Neuronal stem cell (in vitro differentiated cells): ENCODE measurements at regions not wholly inside any gene's neighbourhood (a gene's known extent, or its start where the extent isn't known, plus 50 kb on each side); places are given as distances from the start of the nearest gene placed in this dataset.
A peak's percentile ranks its signal among the peaks of the same experiment; 100 is the strongest.

Source experiments
- DNase-seq: peaks from one replicate; pipeline ENCODE4 v3.0.0-alpha.2; 2013; ENCODE audit warnings: low spot score
- H2AFZ ChIP-seq: one replicate; pipeline ENCODE4 v1.6.1; 2013; ENCODE audit warnings: mild to moderate bottlenecking, low read length, inconsistent platforms
- H2AK5ac ChIP-seq: 2 replicates; pipeline ENCODE4 v1.6.1; 2013; ENCODE audit warnings: low read depth, mild to moderate bottlenecking, inconsistent platforms, low read length, moderate library complexity, mixed read lengths
- H2BK120ac ChIP-seq: 2 replicates; pipeline ENCODE4 v1.6.1; 2013; ENCODE audit warnings: low read depth, mild to moderate bottlenecking, inconsistent platforms, low read length, moderate library complexity, mixed read lengths
- H2BK12ac ChIP-seq: one replicate; pipeline ENCODE4 v1.6.1; 2013; ENCODE audit warnings: low read length, inconsistent platforms
- H2BK15ac ChIP-seq: 2 replicates; pipeline ENCODE4 v1.6.1; 2013; ENCODE audit warnings: mild to moderate bottlenecking, low read length, inconsistent platforms, mixed read lengths
- H2BK5ac ChIP-seq: one replicate; pipeline ENCODE4 v1.6.1; 2013; ENCODE audit warnings: inconsistent platforms, mild to moderate bottlenecking, low read length, moderate library complexity
- H3K14ac ChIP-seq: one replicate; pipeline ENCODE4 v1.6.1; 2013; ENCODE audit warnings: low read length, inconsistent platforms
- H3K18ac ChIP-seq: 2 replicates; pipeline ENCODE4 v1.6.1; 2013; ENCODE audit warnings: low read length, inconsistent platforms
- H3K23ac ChIP-seq: 2 replicates; pipeline ENCODE4 v1.6.1; 2013; ENCODE audit warnings: low read depth, mild to moderate bottlenecking, mixed read lengths, low read length, inconsistent platforms; ENCODE audit not compliant: poor library complexity
- H3K27ac ChIP-seq: replicated peaks from 3 replicates; pipeline ENCODE4 v1.5.1; 2013; ENCODE audit warnings: low read length, inconsistent platforms
- H3K27me3 ChIP-seq, 3 experiments: 2 replicates each; pipeline ENCODE4 v1.6.1; 2013; ENCODE audit warnings: low read length in 3 of 3, mild to moderate bottlenecking in 2 of 3, inconsistent platforms in 1 of 3, low read depth in 1 of 3, mixed read lengths in 1 of 3, moderate library complexity in 1 of 3; ENCODE audit not compliant: control insufficient read depth in 3 of 3, insufficient read depth in 3 of 3
- H3K36me3 ChIP-seq, 2 donors: replicated peaks in 1 of 2; 2 replicates each; pipeline ENCODE4 v1.6.1; 2013; ENCODE audit warnings: low read length in 2 of 2; ENCODE audit not compliant: control insufficient read depth in 2 of 2, insufficient read depth in 2 of 2
- H3K4ac ChIP-seq: 2 replicates; pipeline ENCODE4 v1.6.1; 2013; ENCODE audit warnings: inconsistent platforms, mild to moderate bottlenecking, low read length, moderate library complexity
- H3K4me1 ChIP-seq, 2 donors: 1 replicate in 1 of 2; 2 replicates in 1 of 2; pipeline ENCODE4 v1.6.1; 2013; ENCODE audit warnings: low read length in 2 of 2, low read depth in 1 of 2; ENCODE audit not compliant: control insufficient read depth in 2 of 2, insufficient read depth in 1 of 2
- H3K4me2 ChIP-seq: one replicate; pipeline ENCODE4 v1.6.1; 2013; ENCODE audit warnings: mild to moderate bottlenecking, low read length, inconsistent platforms; ENCODE audit not compliant: insufficient read depth, poor library complexity, severe bottlenecking
- H3K4me3 ChIP-seq, 2 donors: 2 replicates each; pipeline ENCODE4 v1.5.1; 2013; ENCODE audit warnings: low read length in 2 of 2, mild to moderate bottlenecking in 2 of 2, inconsistent platforms in 1 of 2, moderate library complexity in 1 of 2
- H3K79me1 ChIP-seq: one replicate; pipeline ENCODE4 v1.6.1; 2013; ENCODE audit warnings: low read depth, mild to moderate bottlenecking, inconsistent platforms, low read length, moderate library complexity
- H3K9ac ChIP-seq: one replicate; pipeline ENCODE4 v1.6.1; 2013; ENCODE audit warnings: mild to moderate bottlenecking, low read depth, low read length, inconsistent platforms; ENCODE audit not compliant: poor library complexity
- H3K9me3 ChIP-seq, 2 donors: replicated peaks in 1 of 2; 2 replicates each; pipeline versions ENCODE3 to v1.6.1; 2013; ENCODE audit warnings: low read length in 2 of 2, mild to moderate bottlenecking in 2 of 2, inconsistent platforms in 1 of 2, low read depth in 1 of 2, mixed read lengths in 1 of 2, moderate library complexity in 1 of 2; ENCODE audit not compliant: control insufficient read depth in 2 of 2, insufficient read depth in 1 of 2
- H4K8ac ChIP-seq: one replicate; pipeline ENCODE4 v1.6.1; 2013; ENCODE audit warnings: low read depth, mild to moderate bottlenecking, inconsistent platforms, low read length, moderate library complexity
- H4K91ac ChIP-seq: one replicate; pipeline ENCODE4 v1.6.1; 2013; ENCODE audit warnings: low read length, low read depth, mild to moderate bottlenecking, inconsistent platforms; ENCODE audit not compliant: poor library complexity
- WGBS, 2 donors: extraction: QIAGEN DNeasy Blood & Tissue Kit; methylation state at CpG; one replicate each; pipeline ENCODE4 v1.1.7; 2013; ENCODE audit warnings: missing lambda C conversion rate in 2 of 2, mixed read lengths in 1 of 2; ENCODE audit not compliant: insufficient read length in 2 of 2, insufficient replicate concordance in 1 of 2; ENCODE audit errors: extremely low coverage in 2 of 2; 5-methylcytosine and 5-hydroxymethylcytosine counted together

- H3K9ac ChIP-seq: no peak overlapping the region
- no peak overlapping the region for H3K18ac ChIP-seq
- H2BK15ac ChIP-seq: no peak overlapping the region
- H3K4me3 ChIP-seq: no peak overlapping the region
- no peak overlapping the region for H3K27ac ChIP-seq
- H3K9me3 ChIP-seq: no peaks in the 10 kb centered on the region
- H4K8ac ChIP-seq: no peak overlapping the region
- H3K14ac ChIP-seq: no peak overlapping the region
- no peak overlapping the region for H3K4me2 ChIP-seq
- WGBS, 2 donors: 100% methylated on average over 1 of the region's 2 CpGs; no CpG with 5 or more reads in 1 of the 2 donors
- H2BK120ac ChIP-seq: no peak overlapping the region
- H2AK5ac ChIP-seq: no peak overlapping the region
- H3K23ac ChIP-seq: no peak overlapping the region
- no peak overlapping the region for H2AFZ ChIP-seq
- H3K36me3 ChIP-seq: no peaks in the 10 kb centered on the region
- no peak overlapping the region for H4K91ac ChIP-seq
- H2BK12ac ChIP-seq: no peak overlapping the region
- no peaks in the 10 kb centered on the region for H3K4me1 ChIP-seq
- H3K79me1 ChIP-seq: no peaks in the 10 kb centered on the region
- no peak for DNase-seq
- H3K27me3 ChIP-seq: no peaks in the 10 kb centered on the region
- H2BK5ac ChIP-seq: no peak overlapping the region
- H3K4ac ChIP-seq: no peak overlapping the region
Observed at GRCh38 chr5:18802336-18802735, 1168.1 kb downstream of the TAF11L14 start.

DNA sequence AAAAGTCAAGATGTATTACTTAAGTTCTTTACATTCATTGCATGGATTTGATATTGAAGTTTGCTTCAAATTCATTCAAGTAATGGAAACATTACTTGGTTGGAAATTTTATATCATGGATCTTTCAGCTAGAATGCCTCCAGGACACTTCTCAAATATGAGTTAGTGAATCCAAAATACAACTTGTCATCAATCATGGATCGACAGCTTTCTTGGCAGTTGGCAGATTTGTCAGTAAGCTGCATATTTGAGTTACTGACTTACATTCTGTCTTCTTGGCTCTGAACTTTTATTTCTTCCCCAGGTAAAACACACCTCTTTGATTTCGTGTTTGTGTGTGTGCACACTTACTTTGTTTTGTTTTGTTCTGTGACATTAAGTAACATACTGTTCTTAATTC lies 1171.1 kb downstream of the TAF11L14 start:
- H3K36me3 ChIP-seq: no peaks in the 10 kb centered on the region
- no peak overlapping the region for H2BK120ac ChIP-seq
- no peak overlapping the region for H2AFZ ChIP-seq
- H3K27me3 ChIP-seq: no peaks in the 10 kb centered on the region
- no peak overlapping the region for H3K14ac ChIP-seq
- H3K4ac ChIP-seq: no peak overlapping the region
- H3K4me3 ChIP-seq: no peak overlapping the region
- H3K79me1 ChIP-seq: no peaks in the 10 kb centered on the region
- H4K8ac ChIP-seq: no peak overlapping the region
- no peak overlapping the region for H3K9ac ChIP-seq
- H2BK12ac ChIP-seq: no peak overlapping the region
- DNase-seq: no peak
- H3K9me3 ChIP-seq: no peaks in the 10 kb centered on the region
- no peak overlapping the region for H3K23ac ChIP-seq
- no peak overlapping the region for H3K27ac ChIP-seq
- no peak overlapping the region for H2BK15ac ChIP-seq
- WGBS, 2 donors: no CpG with 5 or more reads among the region's 2 CpGs
- H3K18ac ChIP-seq: no peak overlapping the region
- H2BK5ac ChIP-seq: no peak overlapping the region
- H4K91ac ChIP-seq: no peak overlapping the region
- H2AK5ac ChIP-seq: no peak overlapping the region
- H3K4me1 ChIP-seq: no peaks in the 10 kb centered on the region
- no peak overlapping the region for H3K4me2 ChIP-seq

- no peak overlapping the region for H2BK120ac ChIP-seq
- no peak overlapping the region for H3K4ac ChIP-seq
- no peak overlapping the region for H3K4me3 ChIP-seq
- no peak overlapping the region for H2AFZ ChIP-seq
- H3K27me3 ChIP-seq: no peaks in the 10 kb centered on the region
- no peak overlapping the region for H3K9ac ChIP-seq
- no peaks in the 10 kb centered on the region for H3K9me3 ChIP-seq
- no peak overlapping the region for H3K27ac ChIP-seq
- H3K4me1 ChIP-seq: no peaks in the 10 kb centered on the region
- H2BK12ac ChIP-seq: no peak overlapping the region
- H2BK5ac ChIP-seq: no peak overlapping the region
- H3K79me1 ChIP-seq: no peaks in the 10 kb centered on the region
- H2AK5ac ChIP-seq: no peak overlapping the region
- H3K14ac ChIP-seq: no peak overlapping the region
- H4K8ac ChIP-seq: no peak overlapping the region
- no peak overlapping the region for H3K23ac ChIP-seq
- H4K91ac ChIP-seq: no peak overlapping the region
- no peaks in the 10 kb centered on the region for H3K36me3 ChIP-seq
- DNase-seq: no peak
- H2BK15ac ChIP-seq: no peak overlapping the region
- WGBS, 2 donors: no CpG with 5 or more reads among the region's 10 CpGs
- H3K18ac ChIP-seq: no peak overlapping the region
- H3K4me2 ChIP-seq: no peak overlapping the region
Observed at GRCh38 chr5:18807256-18808149, 1173.2 kb downstream of the TAF11L14 start.

DNA sequence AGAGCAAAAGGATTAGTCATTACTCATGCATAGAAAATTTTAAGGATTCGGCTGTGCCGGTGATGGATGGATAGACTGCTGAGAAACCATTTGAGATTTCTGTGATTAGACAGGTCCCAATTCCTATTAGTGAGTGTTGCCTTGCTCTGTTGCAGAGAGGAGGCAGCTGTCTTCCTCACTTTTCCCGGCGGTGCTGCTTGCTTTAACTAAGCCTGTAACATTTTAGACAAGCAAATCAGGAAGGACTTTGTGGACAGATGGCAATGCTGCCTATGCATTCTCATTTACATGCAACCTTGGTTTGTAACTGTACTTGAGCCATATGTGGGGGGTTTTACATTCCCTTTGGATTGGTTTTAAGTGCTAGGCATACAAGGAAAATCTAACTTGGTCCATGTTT lies 1176.3 kb downstream of the CDH18 start:
- no peak for DNase-seq
- no peak overlapping the region for H3K23ac ChIP-seq
- no peaks in the 10 kb centered on the region for H3K4me1 ChIP-seq
- H3K36me3 ChIP-seq: no peaks in the 10 kb centered on the region
- no peak overlapping the region for H2BK12ac ChIP-seq
- no peak overlapping the region for H3K14ac ChIP-seq
- no peaks in the 10 kb centered on the region for H3K9me3 ChIP-seq
- H3K27me3 ChIP-seq: no peaks in the 10 kb centered on the region
- H3K27ac ChIP-seq: no peak overlapping the region
- no peak overlapping the region for H3K4me3 ChIP-seq
- H2BK5ac ChIP-seq: no peak overlapping the region
- H3K79me1 ChIP-seq: no peaks in the 10 kb centered on the region
- WGBS, 2 donors: no CpG with 5 or more reads among the region's 4 CpGs
- H3K4ac ChIP-seq: no peak overlapping the region
- H2BK120ac ChIP-seq: no peak overlapping the region
- H2AFZ ChIP-seq: peak overlapping the region; percentile 59
- no peak overlapping the region for H2BK15ac ChIP-seq
- no peak overlapping the region for H3K4me2 ChIP-seq
- no peak overlapping the region for H3K9ac ChIP-seq
- H2AK5ac ChIP-seq: no peak overlapping the region
- H3K18ac ChIP-seq: no peak overlapping the region
- H4K91ac ChIP-seq: no peak overlapping the region
- H4K8ac ChIP-seq: no peak overlapping the region
